Aorta (tissue), 5 donors: ENCODE measurements at regions not wholly inside any gene's neighbourhood (a gene's known extent, or its start where the extent isn't known, plus 50 kb on each side); places are given as distances from the start of the nearest gene placed in this dataset.

Source experiments
- ATAC-seq: fragments of 200-7000 bp; cut with Tn5 transposase; one replicate; pipeline ENCODE4 v1.9.1; 2022; ENCODE audit warnings: moderate library complexity; ENCODE audit not compliant: low FRiP score
- DNase-seq, 2 donors: peaks; one replicate each; pipeline ENCODE4 v3.0.0-alpha.2; 2020
- H3K27ac ChIP-seq, 2 donors: one replicate each; pipeline ENCODE4 v1.5.1; 2013; ENCODE audit warnings: low read length in 2 of 2, mild to moderate bottlenecking in 2 of 2, moderate library complexity in 2 of 2, control low read depth in 1 of 2, inconsistent platforms in 1 of 2, low read depth in 1 of 2
- H3K27me3 ChIP-seq, 2 donors: one replicate each; pipeline ENCODE4 v1.6.1; 2013; ENCODE audit warnings: control low read depth in 1 of 2, low read length in 1 of 2, mild to moderate bottlenecking in 1 of 2, moderate library complexity in 1 of 2; ENCODE audit not compliant: insufficient read depth in 2 of 2, control insufficient read depth in 1 of 2
- H3K36me3 ChIP-seq, 2 donors: one replicate each; pipeline ENCODE4 v1.6.1; 2013; ENCODE audit warnings: control low read depth in 1 of 2, low read length in 1 of 2, mild to moderate bottlenecking in 1 of 2; ENCODE audit not compliant: insufficient read depth in 2 of 2, control insufficient read depth in 1 of 2
- H3K4me1 ChIP-seq, 2 donors: one replicate each; pipeline ENCODE4 v1.6.1; 2013; ENCODE audit warnings: low read length in 2 of 2, control low read depth in 1 of 2, mild to moderate bottlenecking in 1 of 2, moderate library complexity in 1 of 2; ENCODE audit not compliant: insufficient read depth in 2 of 2, control insufficient read depth in 1 of 2
- H3K4me3 ChIP-seq, 2 donors: one replicate each; pipeline ENCODE4 v1.5.1; 2013; ENCODE audit warnings: low read length in 2 of 2, control low read depth in 1 of 2, mild to moderate bottlenecking in 1 of 2
- H3K9me3 ChIP-seq: one replicate; pipeline ENCODE4 v1.6.1; 2013; ENCODE audit warnings: mild to moderate bottlenecking, low read length; ENCODE audit not compliant: control insufficient read depth
- WGBS, 2 donors: extraction: QIAGEN DNeasy Blood & Tissue Kit; methylation state at CpG; one replicate each; pipeline ENCODE4 v1.1.7; 2013; 5-methylcytosine and 5-hydroxymethylcytosine counted together
- intact Hi-C, 2 donors: fragments of 100-400 bp; cut with DNase I; formaldehyde crosslinking; loops; one replicate each; pipeline versions ENCODE4 v1.14.2 to v1.15.0; 2022
- donor health status: healthy with polysubstance abuse.
- donor health status: Bipolar disorder and iron deficiency.
- donor health status: DM: no; HTN: no; CAD: no.
- donor health status: DM: no; HTN: no; CAD: no.
- donor health status: DM: yes; HTN: yes; CAD: no.

DNA sequence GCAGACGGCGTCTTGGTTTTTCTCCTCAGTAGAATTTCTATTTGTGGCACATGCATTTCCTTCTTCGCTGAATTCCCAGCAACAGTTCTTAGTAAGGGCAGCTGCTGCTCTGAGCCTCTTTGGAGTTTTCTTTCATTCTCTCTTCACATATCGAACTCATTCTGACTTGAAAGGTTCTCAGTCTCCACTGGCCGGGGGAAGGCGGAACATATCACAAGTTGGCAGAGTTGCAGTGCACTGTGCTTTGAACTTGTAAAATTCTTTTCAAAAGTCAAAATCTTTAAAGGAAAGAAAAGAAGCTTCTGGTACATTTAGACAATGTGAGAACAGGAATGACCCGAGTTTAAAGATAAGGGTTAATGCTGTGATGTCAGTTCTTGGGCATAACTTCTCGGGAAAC, 286.1 kb upstream of the MAP3K7 start:
- no peak overlapping the region for H3K4me3 ChIP-seq
- DNase-seq (no peak), ATAC-seq (no peak)
- H3K27me3 ChIP-seq, result no peaks in the 10 kb centered on the region
- intact Hi-C loops, result no loop called here
- H3K4me1 ChIP-seq, result no peaks in the 10 kb centered on the region
- H3K27ac ChIP-seq, result no peak overlapping the region
- H3K36me3 ChIP-seq, result no peaks in the 10 kb centered on the region
- peaks cover 3% of the 10 kb centered on the region for H3K9me3 ChIP-seq
- WGBS, 2 donors, result 2 to 7% methylated on average over 8 of the region's 8 CpGs

DNA sequence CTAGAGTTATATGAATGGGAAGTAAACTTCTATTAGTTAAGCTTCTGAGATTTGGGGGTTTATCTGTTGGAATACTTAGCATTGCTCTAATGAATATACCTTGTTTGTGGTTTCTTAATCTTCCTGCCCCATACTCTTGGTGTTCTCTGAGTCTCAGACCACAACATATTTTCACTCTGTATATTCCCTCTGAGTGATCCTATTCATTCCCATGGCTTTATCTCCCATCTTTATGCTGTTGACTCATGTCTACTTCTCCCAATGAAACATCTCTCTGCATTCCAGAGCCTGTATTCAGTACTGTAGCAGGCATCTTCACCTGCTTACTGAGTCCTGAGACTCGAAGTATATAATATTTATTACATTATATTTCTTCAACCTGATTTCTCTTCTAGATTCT, 283.7 kb upstream of the MAP3K7 start:
- no peak for DNase-seq

DNA sequence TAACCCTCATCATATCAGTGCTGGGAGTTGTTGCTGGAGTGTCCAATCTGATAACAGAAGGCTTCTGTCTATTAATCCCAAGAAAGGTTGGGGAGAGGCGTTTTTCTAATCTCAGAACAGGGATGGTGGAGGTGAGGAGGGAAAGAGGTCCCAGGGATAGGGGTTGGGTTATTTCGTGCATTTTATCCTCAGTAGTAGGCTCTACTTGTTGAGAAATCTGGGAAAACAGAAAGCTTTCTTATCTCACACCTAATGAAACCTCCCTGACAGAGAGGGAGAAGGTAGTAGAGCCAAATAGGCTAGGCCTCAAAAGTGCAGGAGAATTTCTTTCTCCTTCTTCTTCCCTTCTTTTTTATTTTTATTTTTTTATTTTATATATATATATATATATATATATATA, 281.8 kb upstream of the MAP3K7 start:
- ATAC-seq (no peak), DNase-seq (no peak)
- no peaks in the 10 kb centered on the region for H3K27me3 ChIP-seq
- H3K9me3 ChIP-seq, result peaks cover 1% of the 10 kb centered on the region
- whole genome bisulfite sequencing, 2 donors, result 76% methylated on average over 2 of the region's 2 CpGs
- H3K4me1 ChIP-seq, result no peaks in the 10 kb centered on the region
- intact Hi-C loops, result no loop called here
- H3K27ac ChIP-seq, result no peak overlapping the region
- H3K36me3 ChIP-seq, result no peaks in the 10 kb centered on the region
- no peak overlapping the region for H3K4me3 ChIP-seq

More for the DNA sequence above, 283.7 kb upstream of the MAP3K7 start:
- Histone ChIP-seq H3K4me1 (no peaks in the 10 kb centered on the region), H3K27ac (no peak overlapping the region), H3K27me3 (no peaks in the 10 kb centered on the region), H3K9me3 (no peaks in the 10 kb centered on the region), H3K4me3 (no peak overlapping the region), H3K36me3 (no peaks in the 10 kb centered on the region)
- ATAC-seq, result no peak
- intact Hi-C loops, result no loop called here
- WGBS, 2 donors, result 84 to 86% methylated on average over 1 of the region's 1 CpG

DNA sequence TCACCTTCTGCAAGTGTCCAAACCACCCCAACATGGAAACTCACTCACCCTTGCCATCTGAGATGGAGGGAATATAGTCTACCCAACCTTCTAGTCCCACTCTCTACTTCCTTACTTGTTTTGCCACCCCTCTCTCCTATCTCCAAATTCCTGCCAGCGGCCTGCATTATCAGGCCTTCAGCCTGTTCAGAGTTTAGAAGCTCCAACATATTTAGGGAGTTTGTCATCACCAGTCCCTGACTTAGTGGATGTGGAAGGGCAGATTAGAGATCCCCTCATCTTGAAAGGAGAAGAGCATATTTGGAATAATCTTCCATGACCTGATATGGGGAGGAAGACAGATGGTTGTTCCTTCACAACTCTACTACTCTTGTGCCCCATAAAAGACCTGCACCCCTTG, 281.4 kb upstream of the MAP3K7 start:
- H3K27ac ChIP-seq, result no peak overlapping the region
- no peaks in the 10 kb centered on the region for H3K27me3 ChIP-seq
- no peak for DNase-seq
- ATAC-seq, result no peak
- intact Hi-C loops, result no loop called here
- 78 to 95% methylated on average over 1 of the region's 1 CpG for WGBS, 2 donors
- H3K4me3 ChIP-seq, result no peak overlapping the region
- H3K4me1 ChIP-seq, result no peaks in the 10 kb centered on the region
- H3K36me3 ChIP-seq, result no peaks in the 10 kb centered on the region
- peaks cover 1% of the 10 kb centered on the region for H3K9me3 ChIP-seq

DNA sequence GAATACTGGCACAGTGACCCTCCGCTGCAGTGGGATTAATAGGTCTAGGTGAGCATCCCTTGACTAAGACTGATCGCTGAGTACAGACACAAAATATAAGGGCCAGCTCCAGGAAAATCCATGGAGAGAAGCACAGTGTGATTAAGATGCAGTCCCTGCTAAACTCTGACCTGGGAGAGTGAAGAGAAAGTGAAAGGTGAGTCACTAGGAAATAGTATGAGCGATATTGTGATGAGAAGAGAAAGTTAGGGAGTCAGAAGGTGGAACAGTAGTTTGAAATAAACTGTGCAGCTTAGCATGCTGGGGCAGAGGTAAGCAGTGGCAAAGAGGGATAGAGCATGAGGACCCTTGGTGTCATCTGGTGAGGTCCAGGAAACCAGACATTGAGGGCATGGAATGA, 278.6 kb upstream of the MAP3K7 start:
- Histone ChIP-seq H3K4me1 (no peaks in the 10 kb centered on the region), H3K9me3 (peaks cover 1% of the 10 kb centered on the region), H3K4me3 (no peak overlapping the region), H3K27ac (no peak overlapping the region), H3K36me3 (no peaks in the 10 kb centered on the region), H3K27me3 (no peaks in the 10 kb centered on the region)
- WGBS, 2 donors, result 86 to 88% methylated on average over 3 of the region's 3 CpGs
- intact Hi-C loops, result no loop called here
- ATAC-seq (no peak), DNase-seq (no peak)

DNA sequence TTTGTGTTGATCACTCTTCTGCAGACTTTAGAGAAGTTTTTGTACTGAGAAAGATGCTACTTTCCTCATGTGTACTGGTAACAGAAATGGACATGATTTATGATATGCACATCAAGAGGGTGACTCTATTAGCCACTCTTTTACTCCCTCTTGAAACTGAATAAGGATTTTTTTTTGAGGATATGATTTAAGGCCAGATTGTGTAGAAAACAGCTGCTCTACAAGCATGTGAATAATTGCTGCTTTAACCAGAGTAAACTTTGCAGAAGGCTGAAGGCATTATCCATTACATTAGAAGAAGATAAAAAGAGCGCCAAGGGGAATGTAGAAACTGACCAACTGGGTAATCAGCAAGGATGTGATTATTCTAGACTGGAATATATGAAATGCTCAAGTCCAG, 276.2 kb upstream of the MAP3K7 start:
- intact Hi-C loops, result no loop called here
- Histone ChIP-seq H3K27me3 (no peaks in the 10 kb centered on the region), H3K4me1 (no peaks in the 10 kb centered on the region), H3K9me3 (peaks cover 1% of the 10 kb centered on the region), H3K36me3 (no peaks in the 10 kb centered on the region), H3K4me3 (no peak overlapping the region), H3K27ac (no peak overlapping the region)
- 80 to 95% methylated on average over 1 of the region's 1 CpG for WGBS, 2 donors
- ATAC-seq (no peak), DNase-seq (no peak)

DNA sequence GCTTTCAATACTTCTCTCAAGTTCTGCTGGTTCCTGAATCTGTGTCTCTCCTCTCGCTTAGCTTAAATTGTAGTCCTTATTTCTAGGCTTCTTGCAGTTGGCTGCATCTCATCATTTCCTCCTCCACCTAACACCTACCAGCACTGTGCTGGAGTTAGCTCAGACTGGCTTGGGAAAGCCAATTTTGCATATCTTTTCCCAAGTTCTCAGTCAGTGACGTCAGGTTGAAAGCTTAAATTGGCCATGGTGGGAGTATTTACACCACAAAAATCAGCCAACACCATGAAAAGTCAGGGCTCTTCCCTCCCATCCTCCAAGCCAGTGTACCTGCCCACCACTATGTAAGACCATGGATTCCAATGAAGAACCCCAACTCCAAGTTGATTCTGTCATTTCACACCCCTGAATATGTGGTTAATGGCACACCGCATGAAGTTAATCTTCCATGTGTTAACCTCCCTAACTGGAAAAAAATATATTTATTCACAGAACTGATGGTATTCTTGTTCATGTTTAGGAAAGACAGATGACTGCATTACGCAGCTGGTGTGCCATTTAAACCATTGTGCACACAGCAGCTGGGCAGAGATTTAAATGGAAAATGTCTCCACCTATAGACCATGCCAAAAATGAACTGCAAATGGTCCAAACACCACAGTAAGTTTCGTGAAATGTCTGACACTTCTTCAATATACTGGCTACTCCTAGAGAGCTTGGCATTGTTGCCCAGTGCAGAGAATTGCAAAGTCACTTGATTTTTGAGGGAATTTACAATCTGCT, 274.1 kb upstream of the MAP3K7 start:
- H3K9me3 ChIP-seq, result peaks cover 1% of the 10 kb centered on the region
- H3K27ac ChIP-seq, result no peak overlapping the region
- 80% methylated on average over 5 of the region's 5 CpGs for WGBS, 2 donors
- H3K4me3 ChIP-seq, result no peak overlapping the region
- ATAC-seq (no peak), DNase-seq (no peak)
- no peaks in the 10 kb centered on the region for H3K36me3 ChIP-seq
- intact Hi-C loops, result no loop called here
- no peaks in the 10 kb centered on the region for H3K27me3 ChIP-seq
- H3K4me1 ChIP-seq, result no peaks in the 10 kb centered on the region

DNA sequence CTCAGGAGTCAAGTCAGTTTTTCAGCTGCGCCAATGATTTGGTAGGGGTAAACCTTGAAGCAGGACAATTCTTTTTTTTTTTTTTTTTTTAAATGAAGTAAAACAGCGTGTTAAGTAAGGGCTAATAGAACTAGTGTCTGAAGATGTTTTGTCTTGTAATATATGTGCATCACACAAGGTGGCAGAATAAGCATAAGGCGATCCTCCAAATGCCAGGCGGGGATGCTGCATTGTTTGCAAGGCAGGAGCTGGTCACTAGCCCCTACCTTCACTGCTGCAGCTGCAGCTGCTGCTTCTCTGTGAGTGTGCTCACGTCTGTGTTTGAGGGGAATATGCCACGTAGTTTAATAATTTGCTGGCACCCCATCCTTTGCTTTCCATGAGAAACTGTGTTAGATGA, 272.7 kb upstream of the MAP3K7 start:
- Histone ChIP-seq H3K27ac (no peak overlapping the region), H3K36me3 (no peaks in the 10 kb centered on the region), H3K27me3 (no peaks in the 10 kb centered on the region), H3K4me3 (no peak overlapping the region), H3K4me1 (no peaks in the 10 kb centered on the region), H3K9me3 (peaks cover 1% of the 10 kb centered on the region)
- 67 to 69% methylated on average over 6 of the region's 6 CpGs for WGBS, 2 donors
- no peak for DNase-seq
- intact Hi-C loops, result no loop called here
- ATAC-seq, result no peak

DNA sequence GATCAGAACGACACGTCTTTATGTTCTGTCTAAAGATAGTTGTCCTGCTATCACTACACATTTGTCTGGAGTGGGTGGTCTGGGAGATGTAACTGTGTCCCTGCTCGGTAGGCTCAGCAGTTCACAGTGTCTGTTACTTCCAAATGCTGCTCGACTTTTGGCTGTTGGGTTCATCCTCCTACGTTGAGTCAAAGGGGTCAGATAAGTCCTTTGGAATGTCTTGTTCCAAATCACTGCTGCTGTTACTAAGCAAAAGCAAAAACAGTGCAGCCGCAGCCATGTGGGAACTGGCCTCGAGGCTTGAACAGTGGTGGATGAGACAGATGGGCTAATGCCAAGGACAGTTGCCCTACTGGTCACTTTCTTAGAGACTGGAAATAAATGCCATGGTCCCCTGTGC, 272.2 kb upstream of the MAP3K7 start:
- ATAC-seq (no peak), DNase-seq (no peak)
- Histone ChIP-seq H3K4me1 (no peaks in the 10 kb centered on the region), H3K27me3 (no peaks in the 10 kb centered on the region), H3K9me3 (no peaks in the 10 kb centered on the region), H3K36me3 (no peaks in the 10 kb centered on the region), H3K27ac (no peak overlapping the region), H3K4me3 (no peak overlapping the region)
- intact Hi-C loops, result no loop called here
- WGBS, 2 donors, result 24 to 30% methylated on average over 7 of the region's 7 CpGs
